Smooth muscle cell (in vitro differentiated cells): ENCODE measurements at regions not wholly inside any gene's neighbourhood (a gene's known extent, or its start where the extent isn't known, plus 50 kb on each side); places are given as distances from the start of the nearest gene placed in this dataset.

Experiments used
- DNase-seq: peaks from one replicate; lab custom pipeline; 2025; ENCODE audit not compliant: unreplicated experiment; lab: John Stamatoyannopoulos, UW
- H2AFZ ChIP-seq: fragments of 200-600 bp; sonication (generic); 2 replicates; pipeline ENCODE4 v1.6.0; 2016; ENCODE audit warnings: antibody characterized with exemption, low read depth, mild to moderate bottlenecking
- H3F3A ChIP-seq: fragments of 200-600 bp; sonication (generic); 2 replicates; pipeline ENCODE4 v1.6.0; 2017; ENCODE audit warnings: antibody characterized with exemption, low read depth
- H3K27ac ChIP-seq: fragments of 200-600 bp; sonication (generic); 2 replicates; pipeline ENCODE4 v1.5.1; 2016; ENCODE audit warnings: low read depth, mild to moderate bottlenecking
- H3K27me3 ChIP-seq: fragments of 200-600 bp; sonication (generic); 2 replicates; pipeline ENCODE4 v1.6.1; 2016; ENCODE audit warnings: low read depth, mild to moderate bottlenecking
- H3K36me3 ChIP-seq: fragments of 200-600 bp; sonication (generic); 2 replicates; pipeline ENCODE4 v1.5.1; 2016; ENCODE audit warnings: low read depth
- H3K4me1 ChIP-seq: fragments of 200-600 bp; sonication (generic); 2 replicates; pipeline ENCODE4 v1.5.1; 2016; ENCODE audit warnings: low read depth
- H3K4me2 ChIP-seq: fragments of 200-600 bp; sonication (generic); 2 replicates; pipeline ENCODE4 v1.6.0; 2016; ENCODE audit warnings: mild to moderate bottlenecking
- H3K4me3 ChIP-seq: fragments of 200-600 bp; sonication (generic); 2 replicates; pipeline ENCODE4 v1.5.1; 2016; ENCODE audit warnings: mild to moderate bottlenecking
- H3K79me2 ChIP-seq: fragments of 200-600 bp; sonication (generic); 2 replicates; pipeline ENCODE4 v1.6.0; 2016; ENCODE audit warnings: low read depth, mild to moderate bottlenecking
- H3K9ac ChIP-seq: fragments of 200-600 bp; sonication (generic); 2 replicates; pipeline ENCODE4 v1.6.0; 2016; ENCODE audit warnings: low read depth
- H3K9me3 ChIP-seq: fragments of 200-600 bp; sonication (generic); replicated peaks from 2 replicates; pipeline ENCODE4 v1.5.1; 2016; ENCODE audit warnings: low read depth
- H4K20me1 ChIP-seq: fragments of 200-600 bp; sonication (generic); 2 replicates; pipeline ENCODE4 v1.6.0; 2016; ENCODE audit warnings: low read depth
- WGBS: methylation state at CpG from one replicate; pipeline ENCODE4 v1.1.7; 2016; ENCODE audit warnings: low lambda C conversion rate; 5-methylcytosine and 5-hydroxymethylcytosine counted together
- TF ChIP-seq, protein P1 (sequence below): fragments of 200-600 bp; sonication (generic); IDR thresholded peaks from 2 replicates; pipeline ENCODE4 v1.5.1; 2017; ENCODE audit warnings: borderline replicate concordance, mild to moderate bottlenecking, antibody characterized with exemption; ENCODE audit not compliant: insufficient read depth, poor library complexity, severe bottlenecking

DNA sequence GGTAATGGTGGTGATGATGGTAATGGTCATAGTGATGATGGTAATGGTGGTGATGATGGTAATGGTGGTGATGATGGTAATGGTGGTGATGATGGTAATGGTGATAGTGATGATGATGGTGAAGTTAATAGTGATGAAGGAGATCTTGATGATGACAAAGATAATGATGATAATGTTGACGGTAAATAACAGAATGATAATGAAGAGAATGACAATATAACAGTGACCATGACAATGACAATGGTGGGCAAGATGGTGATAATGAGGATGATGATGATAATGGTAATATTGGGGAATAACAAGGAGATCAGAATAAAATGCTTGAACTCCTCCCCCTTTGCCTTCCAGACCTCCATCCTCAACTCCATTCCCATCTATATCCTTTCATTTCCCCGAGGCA lies 233.3 kb upstream of the SFSWAP start:
- no peaks in the 10 kb centered on the region for H3K9me3 ChIP-seq
- H3K9ac ChIP-seq: no peak overlapping the region
- no peak overlapping the region for H3K4me3 ChIP-seq
- no peak for DNase-seq
- 93% methylated on average over 2 of the region's 2 CpGs for WGBS
- H3K27me3 ChIP-seq: no peaks in the 10 kb centered on the region
- no peaks in the 10 kb centered on the region for H4K20me1 ChIP-seq
- H3K79me2 ChIP-seq: no peaks in the 10 kb centered on the region
- no peaks in the 10 kb centered on the region for H3F3A ChIP-seq
- no peak overlapping the region for H3K27ac ChIP-seq
- no peaks in the 10 kb centered on the region for H3K36me3 ChIP-seq
- no peak overlapping the region for H2AFZ ChIP-seq
- no peak overlapping the region for H3K4me2 ChIP-seq
- no peaks in the 10 kb centered on the region for H3K4me1 ChIP-seq
- TF ChIP-seq, protein P1, sequence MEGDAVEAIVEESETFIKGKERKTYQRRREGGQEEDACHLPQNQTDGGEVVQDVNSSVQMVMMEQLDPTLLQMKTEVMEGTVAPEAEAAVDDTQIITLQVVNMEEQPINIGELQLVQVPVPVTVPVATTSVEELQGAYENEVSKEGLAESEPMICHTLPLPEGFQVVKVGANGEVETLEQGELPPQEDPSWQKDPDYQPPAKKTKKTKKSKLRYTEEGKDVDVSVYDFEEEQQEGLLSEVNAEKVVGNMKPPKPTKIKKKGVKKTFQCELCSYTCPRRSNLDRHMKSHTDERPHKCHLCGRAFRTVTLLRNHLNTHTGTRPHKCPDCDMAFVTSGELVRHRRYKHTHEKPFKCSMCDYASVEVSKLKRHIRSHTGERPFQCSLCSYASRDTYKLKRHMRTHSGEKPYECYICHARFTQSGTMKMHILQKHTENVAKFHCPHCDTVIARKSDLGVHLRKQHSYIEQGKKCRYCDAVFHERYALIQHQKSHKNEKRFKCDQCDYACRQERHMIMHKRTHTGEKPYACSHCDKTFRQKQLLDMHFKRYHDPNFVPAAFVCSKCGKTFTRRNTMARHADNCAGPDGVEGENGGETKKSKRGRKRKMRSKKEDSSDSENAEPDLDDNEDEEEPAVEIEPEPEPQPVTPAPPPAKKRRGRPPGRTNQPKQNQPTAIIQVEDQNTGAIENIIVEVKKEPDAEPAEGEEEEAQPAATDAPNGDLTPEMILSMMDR: no peak

DNA sequence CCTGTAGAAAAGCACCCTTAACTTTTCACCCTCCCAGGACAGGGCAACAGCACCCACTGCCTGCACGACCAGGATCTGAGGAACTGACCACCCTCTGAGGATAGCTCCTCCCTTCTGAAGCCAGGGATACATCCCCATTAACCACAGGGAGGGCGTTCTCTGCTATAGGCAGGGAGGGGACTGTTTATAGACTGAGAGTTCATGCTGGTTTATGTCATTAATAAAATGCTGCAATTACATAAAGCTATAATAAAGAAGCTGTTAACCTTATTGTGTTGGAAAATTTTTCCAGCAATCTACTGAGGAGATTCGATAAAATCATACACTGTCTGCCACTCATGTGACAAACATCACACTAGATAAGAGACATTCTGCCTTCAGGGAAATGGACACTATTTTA lies 232.4 kb upstream of the SFSWAP start:
- Histone ChIP-seq H3K27me3 (no peaks in the 10 kb centered on the region), H3K9me3 (no peaks in the 10 kb centered on the region), H3K36me3 (no peaks in the 10 kb centered on the region), H2AFZ (no peak overlapping the region), H4K20me1 (no peaks in the 10 kb centered on the region), H3K4me2 (no peak overlapping the region), H3K9ac (no peak overlapping the region), H3K79me2 (no peaks in the 10 kb centered on the region), H3K4me3 (no peak overlapping the region), H3F3A (no peaks in the 10 kb centered on the region), H3K4me1 (no peaks in the 10 kb centered on the region), H3K27ac (no peak overlapping the region)
- 76% methylated on average over 3 of the region's 3 CpGs for WGBS
- no peak for DNase-seq
- TF ChIP-seq, protein P1: no peak

DNA sequence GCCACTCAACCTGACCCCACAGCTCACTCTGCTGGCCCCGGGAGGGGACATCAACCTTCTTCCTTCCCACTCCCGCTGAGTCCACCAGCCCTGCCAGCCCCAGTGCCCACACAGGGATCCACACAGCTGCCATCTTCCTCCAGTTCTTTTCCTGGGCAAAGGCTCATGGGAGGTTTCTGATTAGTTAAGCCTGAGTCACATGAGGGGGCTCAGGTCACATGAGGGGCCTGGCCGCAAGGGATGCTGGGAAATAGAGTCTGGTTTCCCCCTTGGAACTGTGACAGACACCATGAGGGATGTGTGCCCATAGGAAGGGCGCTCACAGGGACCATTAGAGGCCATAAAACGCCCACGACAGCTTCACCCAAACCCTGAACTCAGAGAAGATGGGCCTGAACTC lies 228.7 kb upstream of the SFSWAP start:
- WGBS: 73% methylated on average over 6 of the region's 6 CpGs
- H3K27ac ChIP-seq: no peak overlapping the region
- DNase-seq: no peak

DNA sequence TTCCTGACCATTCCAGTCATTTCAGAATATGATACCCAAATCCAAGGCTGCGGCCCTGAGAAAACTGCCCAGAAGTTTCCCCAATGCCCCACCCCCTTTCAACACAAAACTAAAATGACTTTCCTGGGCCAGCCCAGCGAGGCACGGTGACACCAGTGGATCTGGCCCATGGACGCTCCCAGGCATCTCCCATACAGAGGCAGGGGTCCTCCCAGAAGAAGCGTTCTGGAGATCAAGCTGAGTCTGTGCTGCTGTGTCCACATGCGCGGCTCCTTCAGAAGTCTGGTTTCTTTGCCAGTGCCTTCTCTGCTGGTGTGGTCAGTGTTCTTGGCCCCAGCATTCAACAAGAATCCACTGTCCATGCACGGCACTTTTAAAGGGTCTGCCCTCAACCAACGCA lies 228.2 kb upstream of the SFSWAP start:
- Histone ChIP-seq H3K27ac (no peak overlapping the region), H3K4me3 (no peak overlapping the region), H3K9me3 (no peaks in the 10 kb centered on the region), H3K4me1 (no peaks in the 10 kb centered on the region), H3K9ac (no peak overlapping the region), H3K4me2 (no peak overlapping the region), H3K36me3 (no peaks in the 10 kb centered on the region), H2AFZ (no peak overlapping the region), H3F3A (no peaks in the 10 kb centered on the region), H3K79me2 (no peaks in the 10 kb centered on the region), H4K20me1 (no peaks in the 10 kb centered on the region), H3K27me3 (no peaks in the 10 kb centered on the region)
- TF ChIP-seq, protein P1: no peak
- DNase-seq: no peak
- WGBS: 87% methylated on average over 9 of the region's 9 CpGs

More for the DNA sequence above, 228.7 kb upstream of the SFSWAP start:
- Histone ChIP-seq H2AFZ (no peak overlapping the region), H3K79me2 (no peaks in the 10 kb centered on the region), H4K20me1 (no peaks in the 10 kb centered on the region), H3K27me3 (no peaks in the 10 kb centered on the region), H3K9me3 (no peaks in the 10 kb centered on the region), H3K36me3 (no peaks in the 10 kb centered on the region), H3K4me2 (no peak overlapping the region), H3K4me1 (no peaks in the 10 kb centered on the region), H3K9ac (no peak overlapping the region), H3F3A (no peaks in the 10 kb centered on the region), H3K4me3 (no peak overlapping the region)
- TF ChIP-seq, protein P1: no peak
